Tibial nerve (tissue), 4 donors: ENCODE measurements at regions not wholly inside any gene's neighbourhood (a gene's known extent, or its start where the extent isn't known, plus 50 kb on each side); places are given as distances from the start of the nearest gene placed in this dataset.

Source experiments
- DNase-seq, 2 donors: peaks; one replicate each; pipeline ENCODE4 v3.0.0-alpha.2; 2019; ENCODE audit warnings: low spot score in 2 of 2
- H3K27ac ChIP-seq, 4 donors: fragments of 200-600 bp; sonication (generic) in 3 of 4; one replicate each; pipeline ENCODE4 v1.5.1; 2017 to 2019; ENCODE audit warnings: mild to moderate bottlenecking in 1 of 4
- H3K27me3 ChIP-seq, 2 donors: fragments of 200-600 bp; sonication (generic) in 1 of 2; one replicate each; pipeline versions ENCODE4 v1.5.1 to v1.6.0; 2017 to 2019
- H3K36me3 ChIP-seq, 3 donors: fragments of 200-600 bp; sonication (generic); one replicate each; pipeline ENCODE4 v1.5.1; 2018 to 2019
- H3K4me1 ChIP-seq, 4 donors: fragments of 200-600 bp; sonication (generic) in 3 of 4; one replicate each; pipeline ENCODE4 v1.5.1; 2017 to 2019
- H3K4me3 ChIP-seq, 4 donors: fragments of 200-600 bp; sonication (generic) in 3 of 4; one replicate each; pipeline ENCODE4 v1.5.1; 2017 to 2019; ENCODE audit warnings: mild to moderate bottlenecking in 1 of 4, moderate library complexity in 1 of 4
- H3K9me3 ChIP-seq, 4 donors: fragments of 200-600 bp; sonication (generic) in 3 of 4; one replicate each; pipeline ENCODE4 v1.5.1; 2017 to 2019
- CTCF ChIP-seq, 5 experiments: fragments of 200-600 bp in 3 of 5; fragments of 450-650 bp in 2 of 5; sonication (generic) in 3 of 5; IDR thresholded peaks; one replicate each; pipeline ENCODE4 v1.5.1; 2016 to 2019; ENCODE audit warnings: antibody characterized with exemption in 5 of 5, mild to moderate bottlenecking in 3 of 5, moderate library complexity in 2 of 5
- EP300 ChIP-seq, 2 donors: sonication (generic); formaldehyde crosslinking; IDR thresholded peaks; one replicate each; pipeline ENCODE4 v1.6.1; 2017; ENCODE audit warnings: antibody characterized with exemption in 2 of 2, mild to moderate bottlenecking in 1 of 2
- POLR2A ChIP-seq, 2 donors: fragments of 450-650 bp; IDR thresholded peaks; one replicate each; pipeline ENCODE4 v1.6.1; 2017; ENCODE audit warnings: antibody characterized with exemption in 2 of 2, mild to moderate bottlenecking in 2 of 2, moderate library complexity in 2 of 2
- WGBS, 2 donors: methylation state at CpG; one replicate each; pipeline ENCODE4 v1.1.5; 2018; 5-methylcytosine and 5-hydroxymethylcytosine counted together

- no peak for DNase-seq
- WGBS, 2 donors: 93 to 97% methylated on average over 2 of the region's 2 CpGs
- H3K36me3 ChIP-seq: no peaks in the 10 kb centered on the region
- no peaks in the 10 kb centered on the region for H3K27me3 ChIP-seq
- H3K27ac ChIP-seq: no peak overlapping the region
- no peaks in the 10 kb centered on the region for H3K4me1 ChIP-seq
- no peak overlapping the region for H3K4me3 ChIP-seq
- H3K9me3 ChIP-seq: no peaks in the 10 kb centered on the region
- TF ChIP-seq CTCF (IDR thresholded peaks at IDR 0.05): no peak
- TF ChIP-seq EP300 (IDR thresholded peaks at IDR 0.05): no peak
- no peak for TF ChIP-seq POLR2A (IDR thresholded peaks at IDR 0.05)
These were observed 440.1 kb upstream of the NBEA start for GRCh38 chr13:34502011-34502410.

- DNase-seq: no peak
These were observed 439.4 kb upstream of the NBEA start for GRCh38 chr13:34502621-34503020.

GRCh38 chr13:34506796-34507195 lies 435.3 kb upstream of the NBEA start:
- Histone ChIP-seq H3K9me3 (no peaks in the 10 kb centered on the region), H3K27ac (no peak overlapping the region), H3K4me3 (no peak overlapping the region), H3K27me3 (no peaks in the 10 kb centered on the region), H3K36me3 (no peaks in the 10 kb centered on the region), H3K4me1 (no peaks in the 10 kb centered on the region)
- DNase-seq: no peak
- no peak for TF ChIP-seq EP300 (IDR thresholded peaks at IDR 0.05)
- TF ChIP-seq POLR2A (IDR thresholded peaks at IDR 0.05): no peak
- TF ChIP-seq CTCF (IDR thresholded peaks at IDR 0.05): no peak
- WGBS, 2 donors: 70 to 74% methylated on average over 3 of the region's 3 CpGs

More at GRCh38 chr13:34502621-34503020, 439.4 kb upstream of the NBEA start:
- Histone ChIP-seq H3K4me3 (no peak overlapping the region), H3K27me3 (no peaks in the 10 kb centered on the region), H3K4me1 (no peaks in the 10 kb centered on the region), H3K27ac (no peak overlapping the region), H3K36me3 (no peaks in the 10 kb centered on the region), H3K9me3 (no peaks in the 10 kb centered on the region)
- 91 to 95% methylated on average over 3 of the region's 3 CpGs for WGBS, 2 donors
- TF ChIP-seq EP300 (IDR thresholded peaks at IDR 0.05) (no peak), POLR2A (IDR thresholded peaks at IDR 0.05) (no peak), CTCF (IDR thresholded peaks at IDR 0.05) (no peak)

GRCh38 chr13:34507630-34508029 lies 434.4 kb upstream of the NBEA start:
- Histone ChIP-seq H3K27me3 (no peaks in the 10 kb centered on the region), H3K9me3 (no peaks in the 10 kb centered on the region), H3K4me3 (no peak overlapping the region), H3K4me1 (no peaks in the 10 kb centered on the region), H3K27ac (no peak overlapping the region), H3K36me3 (no peaks in the 10 kb centered on the region)
- no peak for TF ChIP-seq POLR2A (IDR thresholded peaks at IDR 0.05)
- TF ChIP-seq CTCF (IDR thresholded peaks at IDR 0.05): no peak
- no peak for TF ChIP-seq EP300 (IDR thresholded peaks at IDR 0.05)
- 87 to 94% methylated on average over 4 of the region's 4 CpGs for WGBS, 2 donors
- no peak for DNase-seq

GRCh38 chr13:34512817-34513216 lies 429.3 kb upstream of the NBEA start:
- Histone ChIP-seq H3K9me3 (no peaks in the 10 kb centered on the region), H3K27me3 (no peaks in the 10 kb centered on the region), H3K4me3 (no peak overlapping the region), H3K27ac (no peak overlapping the region), H3K36me3 (no peaks in the 10 kb centered on the region), H3K4me1 (no peaks in the 10 kb centered on the region)
- TF ChIP-seq CTCF (IDR thresholded peaks at IDR 0.05) (no peak), POLR2A (IDR thresholded peaks at IDR 0.05) (no peak), EP300 (IDR thresholded peaks at IDR 0.05) (no peak)
- WGBS, 2 donors: 69 to 74% methylated on average over 3 of the region's 3 CpGs
- DNase-seq: no peak
